Nephron progenitor cell (in vitro differentiated cells): ENCODE measurements at regions not wholly inside any gene's neighbourhood (a gene's known extent, or its start where the extent isn't known, plus 50 kb on each side); places are given as distances from the start of the nearest gene placed in this dataset.
A peak's percentile ranks its signal among the peaks of the same experiment; 100 is the strongest.
"Not testable (repeated sequence)": the region's sequence is repeated elsewhere in the genome, so short reads cannot be mapped to it uniquely, and the experiment has no call there.

Source experiments
- DNase-seq: peaks from one replicate; pipeline ENCODE4 v3.0.0; 2021
- H3K27ac Mint-ChIP-seq: 2 replicates; pipeline ENCODE4 v1.8.0; 2021; ENCODE audit warnings: mild to moderate bottlenecking, moderate library complexity, mixed read lengths
- H3K27me3 Mint-ChIP-seq: 2 replicates; pipeline ENCODE4 v1.8.0; 2021; ENCODE audit warnings: mild to moderate bottlenecking, low read depth, mixed read lengths; ENCODE audit not compliant: poor library complexity
- H3K36me3 Mint-ChIP-seq: 2 replicates; pipeline ENCODE4 v1.8.0; 2021; ENCODE audit warnings: low read depth, mixed read lengths
- H3K4me1 Mint-ChIP-seq: 2 replicates; pipeline ENCODE4 v1.8.0; 2021; ENCODE audit warnings: mixed read lengths
- H3K4me3 Mint-ChIP-seq: 2 replicates; pipeline ENCODE4 v1.8.0; 2021; ENCODE audit warnings: mild to moderate bottlenecking, moderate library complexity, mixed read lengths
- H3K9me3 Mint-ChIP-seq: 2 replicates; pipeline ENCODE4 v1.8.0; 2021; ENCODE audit warnings: mild to moderate bottlenecking, moderate library complexity, mixed read lengths
- TF ChIP-seq, protein P1 (sequence below): fragments of 200-600 bp; sonication (generic); IDR thresholded peaks from 2 replicates; pipeline ENCODE4 v1.5.0; 2021; ENCODE audit warnings: antibody characterized with exemption

DNA sequence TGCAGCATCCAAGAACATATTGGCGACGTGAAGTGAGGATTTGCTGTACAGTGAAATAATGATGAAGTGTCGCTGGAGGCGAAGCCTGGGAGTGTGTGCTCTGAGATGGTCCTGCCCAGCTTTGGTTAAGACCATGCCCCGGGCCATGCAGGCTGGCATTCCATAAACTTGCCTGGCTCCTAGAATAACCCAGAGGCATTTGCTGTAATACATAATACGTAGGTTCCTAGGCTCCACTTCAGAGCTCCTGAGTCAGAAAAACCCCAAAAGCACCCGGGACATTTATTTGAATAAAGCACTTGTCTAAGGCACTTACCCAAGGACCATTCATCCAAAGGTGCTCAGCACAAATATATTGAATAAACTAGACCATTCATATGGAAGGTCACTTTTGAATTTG lies 279.3 kb downstream of the ABCC12 start:
- Mint-ChIP-seq H3K27me3 (peaks cover 14% of the 10 kb centered on the region), H3K9me3 (no peaks in the 10 kb centered on the region), H3K27ac (no peak overlapping the region), H3K4me3 (no peak overlapping the region), H3K4me1 (peaks cover 4% of the 10 kb centered on the region), H3K36me3 (no peaks in the 10 kb centered on the region)
- DNase-seq = no peak
- TF ChIP-seq, protein P1, sequence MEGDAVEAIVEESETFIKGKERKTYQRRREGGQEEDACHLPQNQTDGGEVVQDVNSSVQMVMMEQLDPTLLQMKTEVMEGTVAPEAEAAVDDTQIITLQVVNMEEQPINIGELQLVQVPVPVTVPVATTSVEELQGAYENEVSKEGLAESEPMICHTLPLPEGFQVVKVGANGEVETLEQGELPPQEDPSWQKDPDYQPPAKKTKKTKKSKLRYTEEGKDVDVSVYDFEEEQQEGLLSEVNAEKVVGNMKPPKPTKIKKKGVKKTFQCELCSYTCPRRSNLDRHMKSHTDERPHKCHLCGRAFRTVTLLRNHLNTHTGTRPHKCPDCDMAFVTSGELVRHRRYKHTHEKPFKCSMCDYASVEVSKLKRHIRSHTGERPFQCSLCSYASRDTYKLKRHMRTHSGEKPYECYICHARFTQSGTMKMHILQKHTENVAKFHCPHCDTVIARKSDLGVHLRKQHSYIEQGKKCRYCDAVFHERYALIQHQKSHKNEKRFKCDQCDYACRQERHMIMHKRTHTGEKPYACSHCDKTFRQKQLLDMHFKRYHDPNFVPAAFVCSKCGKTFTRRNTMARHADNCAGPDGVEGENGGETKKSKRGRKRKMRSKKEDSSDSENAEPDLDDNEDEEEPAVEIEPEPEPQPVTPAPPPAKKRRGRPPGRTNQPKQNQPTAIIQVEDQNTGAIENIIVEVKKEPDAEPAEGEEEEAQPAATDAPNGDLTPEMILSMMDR = no peak

DNA sequence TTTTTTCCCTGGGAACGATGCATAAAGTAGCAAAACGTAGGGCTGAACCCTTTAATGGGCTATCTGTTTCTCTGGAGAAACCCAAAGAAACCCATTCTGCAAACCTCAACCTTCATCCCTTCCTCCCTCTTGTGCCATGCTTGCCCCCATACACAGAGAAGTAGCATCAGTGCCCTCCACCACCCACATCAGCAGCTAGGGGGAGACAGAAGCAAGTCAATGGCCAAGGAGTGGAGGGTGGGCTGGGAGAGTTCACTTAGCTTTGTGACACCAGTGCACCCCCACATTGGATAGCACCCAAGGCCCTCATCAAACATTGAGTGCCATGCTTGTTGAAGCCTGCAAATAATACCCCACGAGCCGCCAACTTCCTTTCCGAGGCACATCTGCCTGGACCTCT lies 282.4 kb downstream of the ABCC12 start:
- Mint-ChIP-seq H3K9me3 (no peaks in the 10 kb centered on the region), H3K36me3 (no peaks in the 10 kb centered on the region), H3K27ac (no peak overlapping the region), H3K4me3 (no peak overlapping the region), H3K27me3 (peaks cover 7% of the 10 kb centered on the region), H3K4me1 (peaks cover 4% of the 10 kb centered on the region)
- peak; percentile 9 for DNase-seq
- TF ChIP-seq, protein P1 = peak; percentile 11

DNA sequence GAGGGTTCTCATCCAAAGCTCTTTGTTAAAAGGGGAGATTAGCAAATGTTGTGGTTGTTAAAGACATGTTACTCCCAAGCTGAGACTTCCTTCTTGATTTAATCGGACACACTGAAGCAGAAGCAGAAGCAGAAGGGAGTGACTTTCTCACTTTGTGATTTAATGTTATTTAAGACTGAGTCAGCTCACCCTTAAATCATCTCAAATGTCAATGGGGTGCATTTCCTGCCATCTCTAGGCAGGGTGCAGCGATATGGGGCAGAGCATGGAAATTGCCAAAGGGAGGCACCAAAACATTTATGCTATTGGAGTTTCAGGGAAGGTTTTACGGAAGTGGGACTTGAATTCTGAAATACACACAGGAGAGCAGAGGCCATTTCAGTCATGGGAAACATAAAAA lies 283.6 kb downstream of the ABCC12 start:
- H3K36me3 Mint-ChIP-seq = no peaks in the 10 kb centered on the region
- H3K27me3 Mint-ChIP-seq = peaks cover 2% of the 10 kb centered on the region
- peaks cover 4% of the 10 kb centered on the region for H3K4me1 Mint-ChIP-seq
- TF ChIP-seq, protein P1 = no peak
- DNase-seq = no peak
- H3K4me3 Mint-ChIP-seq = no peak overlapping the region
- H3K9me3 Mint-ChIP-seq = peaks cover 5% of the 10 kb centered on the region
- H3K27ac Mint-ChIP-seq = peak overlapping the region; percentile 68

GRCh38 chr16:47866423-47866822 lies 289.4 kb downstream of the ABCC12 start:
- TF ChIP-seq, protein P1 = no peak
- Mint-ChIP-seq H3K9me3 (peaks cover 10% of the 10 kb centered on the region), H3K36me3 (no peaks in the 10 kb centered on the region), H3K4me3 (no peak overlapping the region), H3K27ac (no peak overlapping the region), H3K4me1 (no peaks in the 10 kb centered on the region), H3K27me3 (peaks cover 13% of the 10 kb centered on the region)
- DNase-seq = no peak

DNA sequence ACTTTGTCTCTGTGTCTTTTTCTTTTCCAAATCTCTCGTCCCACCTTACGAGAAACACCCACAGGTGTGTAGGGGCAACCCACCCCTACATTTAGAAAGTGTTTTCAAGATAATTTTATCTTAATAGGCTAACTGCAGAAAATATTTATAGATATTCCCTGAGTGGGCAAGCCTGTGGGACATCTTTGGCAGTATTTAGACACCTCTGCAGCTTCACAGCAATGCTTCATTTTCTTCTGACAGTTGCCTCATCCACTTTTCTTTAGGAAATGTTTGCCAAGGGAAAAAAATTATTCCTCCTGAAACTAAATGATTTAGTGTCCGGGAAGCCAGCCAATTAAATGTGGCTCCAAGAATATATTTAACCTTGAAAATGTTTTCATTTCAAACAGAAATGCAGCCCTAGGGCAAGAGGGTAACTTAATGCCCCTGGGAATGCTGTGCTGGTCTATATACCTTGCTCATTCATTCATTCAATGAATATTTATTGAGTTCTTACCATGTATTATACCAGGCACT lies 290.4 kb downstream of the ABCC12 start:
- no peak for DNase-seq
- Mint-ChIP-seq H3K9me3 (peaks cover 10% of the 10 kb centered on the region), H3K4me1 (no peaks in the 10 kb centered on the region), H3K27me3 (peaks cover 13% of the 10 kb centered on the region), H3K4me3 (no peak overlapping the region), H3K36me3 (no peaks in the 10 kb centered on the region), H3K27ac (no peak overlapping the region)
- TF ChIP-seq, protein P1 = no peak

GRCh38 chr16:47864262-47864661 lies 291.5 kb downstream of the ABCC12 start:
- DNase-seq, H3K27ac Mint-ChIP-seq, H3K4me1 Mint-ChIP-seq, H3K4me3 Mint-ChIP-seq, H3K9me3 Mint-ChIP-seq, H3K36me3 Mint-ChIP-seq: not testable (repeated sequence)
- H3K27me3 Mint-ChIP-seq = peaks cover 11% of the 10 kb centered on the region
